HG02885 (cell line): ENCODE measurements at regions not wholly inside any gene's neighbourhood (a gene's known extent, or its start where the extent isn't known, plus 50 kb on each side); places are given as distances from the start of the nearest gene placed in this dataset.

Experiments used
- ATAC-seq: cut with Tn5 transposase; IDR thresholded peaks from one replicate; pipeline ENCODE4 v1.9.1; 2021; ENCODE audit warnings: mild to moderate bottlenecking; ENCODE audit not compliant: unreplicated experiment, poor library complexity

DNA sequence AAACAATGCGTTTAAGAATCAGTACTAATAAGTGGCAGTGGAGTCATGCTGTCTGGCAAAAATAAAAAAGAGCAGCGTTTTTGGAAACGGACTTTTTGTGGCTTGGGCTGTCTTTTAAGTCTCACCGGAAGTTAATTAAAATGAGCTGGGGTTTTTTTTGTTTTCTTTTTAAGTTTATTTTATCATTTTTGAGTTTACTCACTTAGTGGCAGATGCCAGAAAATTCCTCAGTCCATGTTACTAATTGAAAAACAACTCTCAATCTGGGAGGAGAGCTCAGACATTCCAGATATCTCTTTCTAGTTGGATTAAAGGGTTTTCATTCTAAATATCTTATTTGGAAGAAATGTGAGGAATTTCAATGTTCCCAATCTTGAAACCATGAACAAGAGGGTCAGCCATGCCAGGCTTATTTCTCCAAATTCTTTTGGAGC lies 133.8 kb upstream of the AGR3 start:
- ATAC-seq: no peak

DNA sequence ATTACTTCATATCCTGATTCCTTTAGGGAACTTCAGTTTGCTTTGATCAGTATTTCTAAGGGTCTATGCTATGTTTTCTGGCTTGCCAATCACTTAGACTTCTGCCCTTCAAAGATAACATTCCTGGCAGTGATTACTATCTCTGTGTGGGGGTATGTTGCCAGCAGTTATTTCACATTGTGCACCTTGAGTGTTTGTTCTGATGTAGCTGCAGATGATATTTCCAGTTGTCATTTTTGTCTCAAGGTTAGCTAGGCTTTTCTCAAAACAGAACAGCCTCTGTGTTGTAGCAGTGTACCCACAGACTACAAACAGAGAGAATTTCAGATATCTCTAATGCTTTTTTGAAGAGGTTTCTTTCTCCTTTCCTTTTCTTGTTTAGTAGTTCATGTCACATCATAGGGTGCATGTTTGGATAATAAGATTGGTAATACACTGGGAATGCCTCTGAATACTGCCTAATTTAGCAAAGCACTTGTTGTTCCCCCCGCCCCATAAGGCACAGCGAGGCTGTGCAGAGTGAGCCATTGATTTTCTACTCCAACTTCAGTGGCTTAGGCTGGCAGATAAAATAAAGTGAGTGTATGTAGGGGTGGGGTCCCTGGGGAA lies 134.7 kb upstream of the AGR3 start:
- ATAC-seq: no peak

DNA sequence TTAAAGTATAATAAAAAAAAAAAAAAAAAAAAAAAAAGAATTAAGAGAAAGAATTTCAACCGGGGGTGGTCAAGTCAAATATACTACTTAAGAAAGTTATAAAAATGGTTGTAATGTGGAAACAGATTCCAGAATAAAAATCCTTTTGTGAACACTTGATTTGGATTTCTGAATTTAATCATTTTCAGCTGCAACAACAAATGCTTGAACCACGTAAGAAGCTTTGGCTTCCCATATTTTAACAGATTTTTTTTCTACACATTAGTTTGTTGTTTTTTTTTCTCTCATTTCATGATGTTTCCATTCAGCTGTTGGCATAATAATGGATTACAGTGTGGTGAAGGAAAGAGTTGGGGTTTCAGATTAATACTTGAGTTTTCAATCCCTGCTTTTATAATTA lies 137.3 kb upstream of the AGR3 start:
- no peak for ATAC-seq

DNA sequence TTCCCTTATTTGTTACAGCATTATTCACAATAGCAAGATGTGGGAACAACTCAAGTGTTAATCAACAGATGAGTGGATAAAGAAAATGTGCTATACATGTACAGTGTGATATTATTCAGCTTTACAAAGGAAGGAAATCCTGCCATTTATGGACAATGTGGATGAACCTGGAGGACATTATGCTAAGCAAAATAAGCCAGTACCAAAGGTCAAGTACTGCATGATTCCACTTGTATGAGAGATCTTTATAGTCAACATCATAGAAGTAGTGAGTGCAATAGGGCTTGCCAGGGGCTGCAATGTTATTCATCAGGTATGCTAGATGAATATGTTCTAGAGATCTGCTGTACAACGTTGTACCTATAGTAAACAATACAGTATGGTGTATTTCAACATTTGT lies 138.5 kb upstream of the AGR3 start:
- ATAC-seq: no peak

DNA sequence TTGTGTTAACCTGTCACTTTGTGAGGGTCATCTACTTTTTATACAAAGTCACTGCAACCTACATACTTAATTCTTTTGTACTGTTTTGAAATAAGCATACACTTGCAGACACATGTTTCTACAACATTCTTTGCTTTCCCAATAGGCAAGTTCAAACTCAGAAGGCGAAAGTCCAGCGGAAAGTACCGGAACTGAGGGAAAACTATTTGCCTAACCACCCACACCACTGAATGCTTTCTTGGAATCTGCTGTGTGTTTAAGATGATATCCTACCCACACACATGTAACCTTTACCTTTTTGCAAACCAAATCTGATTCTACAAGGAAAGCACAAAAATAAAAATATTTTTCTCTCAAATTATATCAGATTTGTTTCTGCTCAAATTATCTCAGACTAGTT lies 139.4 kb upstream of the AGR3 start:
- no peak for ATAC-seq

DNA sequence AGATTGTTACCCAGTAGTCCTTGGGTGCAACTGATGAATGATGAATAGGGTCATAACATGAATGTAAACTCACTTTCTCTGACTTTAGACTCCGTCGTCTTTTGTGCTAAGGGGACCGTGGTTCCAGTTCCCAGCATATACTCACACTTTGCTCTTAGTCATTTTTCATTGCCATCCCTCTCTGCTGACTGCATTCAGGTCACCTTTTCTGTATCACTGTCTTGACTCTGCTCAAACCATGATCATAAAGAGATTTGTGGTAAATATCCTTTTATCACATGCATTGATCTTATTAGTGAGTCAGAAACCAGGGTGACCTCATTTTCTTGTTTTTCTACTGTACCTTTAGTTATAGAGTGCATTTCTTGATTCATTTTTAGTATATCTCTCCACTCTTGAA lies 141.1 kb upstream of the AGR3 start:
- ATAC-seq: no peak

DNA sequence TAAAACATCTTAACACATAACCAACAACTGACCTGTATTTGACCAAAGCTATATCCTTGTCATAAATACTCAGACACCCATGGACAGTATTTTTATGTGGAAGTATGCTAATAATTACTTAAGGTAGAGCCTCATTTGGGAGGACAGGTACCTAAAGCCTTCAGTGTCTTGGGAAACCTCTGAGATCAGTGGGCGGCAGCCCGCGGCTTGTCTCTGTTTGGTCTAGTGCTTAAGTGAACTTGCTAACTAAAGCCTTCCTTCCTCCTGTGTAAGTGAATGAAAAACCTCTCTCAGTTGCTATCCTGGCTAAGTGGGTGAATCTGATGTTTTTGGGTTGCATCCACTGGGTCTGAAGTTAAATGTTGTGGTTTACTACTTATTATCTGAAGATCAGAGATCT lies 144.5 kb upstream of the AGR3 start:
- no peak for ATAC-seq

DNA sequence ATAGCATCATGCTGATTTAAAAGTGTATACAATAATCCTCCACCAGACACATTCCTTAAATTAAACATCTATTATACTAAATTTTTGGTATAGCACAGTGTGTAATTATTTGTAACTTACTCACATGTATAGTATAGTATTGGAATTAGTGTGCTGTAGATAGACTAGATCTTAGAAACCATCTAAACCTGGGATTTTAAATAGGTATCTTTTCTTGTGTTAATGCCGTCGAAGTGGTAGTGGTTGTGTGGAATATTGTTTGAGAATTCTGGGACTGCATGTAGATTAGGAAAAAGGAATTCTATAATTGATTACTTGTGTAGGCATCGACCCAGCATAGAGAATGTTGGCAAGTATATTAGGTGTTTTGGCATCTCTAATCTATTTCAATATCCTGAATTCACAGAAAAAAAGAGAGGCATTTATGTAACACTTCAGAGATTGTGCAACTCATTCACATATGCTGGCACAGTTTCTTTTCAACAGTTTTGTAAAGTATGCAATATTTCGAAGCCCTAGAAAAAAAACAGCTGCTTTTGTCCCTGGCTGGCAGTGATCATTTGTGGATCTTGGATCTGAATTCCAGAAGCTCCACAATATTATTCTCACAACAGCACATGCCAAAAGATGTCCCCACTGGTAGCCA lies 145.5 kb upstream of the AGR3 start:
- no peak for ATAC-seq

DNA sequence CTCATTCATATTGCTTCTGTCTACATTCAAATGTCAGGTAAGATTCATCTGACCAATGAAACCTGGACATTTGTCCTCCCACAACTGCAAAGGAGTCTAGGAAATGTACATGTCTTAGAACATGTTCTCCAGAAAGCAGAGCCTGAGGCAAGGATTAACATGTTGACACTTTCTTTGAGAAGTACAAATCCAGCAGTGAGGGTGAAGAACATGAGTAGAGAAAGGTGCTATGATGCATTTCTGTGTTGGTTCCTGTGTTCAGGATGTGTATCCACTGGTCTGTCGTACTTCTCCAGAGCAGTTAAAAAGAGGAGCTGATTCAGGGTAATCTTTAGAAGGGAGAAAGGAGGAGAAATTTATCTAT lies 146.0 kb upstream of the AGR3 start:
- ATAC-seq: no peak

DNA sequence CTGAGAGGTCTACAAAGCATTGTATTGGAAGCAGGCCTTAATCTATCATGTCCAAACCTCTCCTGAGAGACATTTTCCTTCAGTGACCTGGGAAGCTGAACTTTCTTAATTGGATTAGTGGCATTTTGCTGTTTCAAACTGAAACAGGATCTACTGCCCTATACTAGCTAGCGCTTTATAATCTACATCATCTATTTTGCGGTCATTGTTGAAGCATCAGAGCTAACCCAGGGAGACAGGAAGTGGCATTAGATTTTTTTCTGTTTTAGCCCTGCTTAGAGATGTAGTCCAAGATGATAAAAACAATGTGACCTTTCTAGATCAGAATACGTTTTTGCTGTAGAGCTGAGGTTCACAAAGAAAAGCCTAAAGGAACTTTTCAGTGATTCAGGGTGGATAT lies 147.4 kb upstream of the AGR3 start:
- no peak for ATAC-seq

DNA sequence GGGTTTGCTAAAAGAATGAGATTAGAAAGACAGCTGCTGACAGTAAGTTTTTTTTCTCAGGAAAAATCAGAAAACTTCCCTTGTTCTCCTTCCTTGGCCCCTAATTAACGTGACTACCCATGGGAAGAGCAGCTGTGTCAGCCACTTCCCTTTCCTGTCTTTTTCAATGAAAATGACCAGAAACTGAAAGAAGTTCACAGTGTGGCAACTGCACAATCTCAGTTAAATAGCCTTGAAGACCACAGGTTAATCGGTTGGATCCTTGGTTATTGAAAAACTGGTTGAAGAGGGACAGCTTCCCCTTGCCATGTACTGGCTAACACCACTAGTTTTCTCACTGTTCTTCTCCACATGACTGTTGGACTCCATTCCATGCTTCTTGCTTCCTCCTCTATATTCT lies 148.8 kb upstream of the AGR3 start:
- ATAC-seq: no peak

DNA sequence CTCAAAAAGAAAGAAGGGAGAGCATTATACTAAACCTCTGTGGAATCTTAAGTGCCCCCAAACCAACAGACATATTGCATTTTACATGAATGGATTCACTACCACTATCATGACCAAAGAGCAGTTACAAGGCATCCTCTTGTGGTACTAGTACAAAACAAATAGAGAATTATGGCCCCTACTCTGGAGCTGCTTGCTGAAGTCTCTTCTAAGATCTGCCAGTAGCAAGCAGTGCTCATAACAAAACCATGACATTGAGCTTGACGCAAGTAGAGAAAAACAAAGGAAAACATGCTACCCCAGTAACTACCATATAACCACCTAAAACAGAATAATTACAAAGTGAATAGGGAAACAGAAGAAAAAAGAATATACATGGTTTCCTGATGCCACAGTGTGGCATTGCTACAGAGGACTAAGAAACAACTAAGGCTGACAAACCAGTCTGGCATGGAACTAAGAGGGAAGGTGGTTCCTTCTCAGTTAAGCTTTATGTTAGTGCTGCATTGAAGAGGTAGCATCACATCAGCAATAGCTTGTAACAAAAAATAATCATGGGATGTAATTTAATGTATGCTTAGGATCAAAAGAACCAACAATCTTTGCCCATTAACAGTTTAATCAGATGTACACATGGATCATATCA lies 150.2 kb upstream of the AGR3 start:
- no peak for ATAC-seq

DNA sequence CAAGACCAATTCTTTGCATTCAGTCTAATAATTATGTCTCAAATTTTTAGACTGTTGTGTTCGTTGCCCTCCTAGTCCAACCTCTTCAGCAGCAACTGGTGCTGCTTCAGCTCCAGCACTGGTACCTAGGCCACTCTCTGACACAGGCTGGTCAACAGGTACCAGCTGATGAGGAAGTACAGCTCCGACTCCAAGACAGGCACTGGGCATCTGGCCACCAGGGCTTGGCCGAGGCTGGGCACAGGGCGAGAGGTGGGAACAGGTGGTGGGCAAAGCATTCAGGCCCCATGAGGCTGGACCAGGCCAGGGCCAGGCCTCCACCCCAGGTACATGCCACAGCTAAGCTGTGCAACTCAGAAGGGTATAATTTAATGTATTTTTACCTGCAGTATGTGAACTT lies 151.5 kb upstream of the AGR3 start:
- ATAC-seq: no peak

DNA sequence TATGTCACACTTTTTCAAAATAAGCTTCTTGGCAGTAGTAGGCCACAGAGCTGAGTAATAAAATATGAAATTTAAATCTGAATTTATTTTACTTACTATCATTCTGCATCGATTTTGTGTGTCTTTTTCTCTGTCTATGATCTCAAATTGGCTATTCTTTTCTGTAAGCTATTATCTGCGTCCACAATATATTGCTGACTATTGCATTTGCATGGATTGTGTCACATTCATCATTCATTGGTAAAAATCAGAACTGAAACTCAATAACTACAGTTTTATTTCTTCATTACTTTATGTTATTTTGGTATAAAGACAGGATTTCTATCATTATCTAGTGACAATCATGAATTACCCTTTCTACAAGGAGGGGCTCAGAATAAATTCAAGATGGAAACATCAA lies 154.8 kb upstream of the AGR3 start:
- ATAC-seq: no peak

DNA sequence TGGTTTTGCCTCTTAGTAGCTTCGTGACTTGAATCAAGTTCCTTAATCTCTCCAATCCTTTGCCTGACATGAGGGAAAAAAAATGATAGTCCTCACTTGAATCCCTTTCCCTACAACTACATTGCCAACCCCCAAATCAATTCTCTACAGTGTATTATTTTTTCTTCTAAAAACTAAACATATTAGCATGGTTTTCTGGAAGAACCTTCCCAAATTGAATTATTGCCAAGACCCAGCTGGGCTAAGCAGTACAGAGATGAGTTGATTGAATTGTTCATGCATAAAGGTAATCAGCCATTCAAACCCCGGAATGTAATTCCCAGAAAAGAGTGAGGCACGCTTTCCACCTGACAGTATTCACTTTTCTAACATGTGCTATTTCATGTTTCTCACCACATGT lies 155.6 kb upstream of the AGR3 start:
- ATAC-seq: no peak

DNA sequence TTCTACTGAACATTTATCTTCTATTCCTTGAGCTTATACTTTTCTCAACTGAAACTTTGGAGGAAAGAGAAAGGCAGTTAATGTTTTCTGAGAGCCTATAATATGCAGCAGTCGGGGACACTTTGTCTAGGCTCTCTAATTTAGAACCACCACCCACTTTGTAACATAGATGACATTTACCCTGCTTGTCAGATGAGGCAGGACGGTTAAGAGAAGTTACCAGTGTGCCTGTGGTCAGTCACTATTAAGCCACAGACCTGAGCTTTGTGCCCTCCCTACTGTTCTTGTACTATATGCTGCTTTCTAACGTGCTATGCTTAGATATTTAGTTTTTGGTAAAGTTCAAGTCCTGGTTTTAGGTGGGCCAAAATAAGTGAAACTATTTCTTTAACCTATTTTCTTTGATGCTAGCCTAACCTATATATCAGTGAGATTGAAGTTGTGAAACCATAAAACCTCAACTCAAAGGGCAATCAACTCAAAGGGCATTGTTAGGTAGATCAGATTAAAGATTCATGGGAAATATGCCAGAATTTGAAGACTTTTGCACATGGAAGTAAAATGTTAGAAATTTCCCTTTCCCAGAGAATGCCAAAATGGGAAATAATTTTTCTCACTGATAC lies 156.5 kb upstream of the AGR3 start:
- no peak for ATAC-seq

DNA sequence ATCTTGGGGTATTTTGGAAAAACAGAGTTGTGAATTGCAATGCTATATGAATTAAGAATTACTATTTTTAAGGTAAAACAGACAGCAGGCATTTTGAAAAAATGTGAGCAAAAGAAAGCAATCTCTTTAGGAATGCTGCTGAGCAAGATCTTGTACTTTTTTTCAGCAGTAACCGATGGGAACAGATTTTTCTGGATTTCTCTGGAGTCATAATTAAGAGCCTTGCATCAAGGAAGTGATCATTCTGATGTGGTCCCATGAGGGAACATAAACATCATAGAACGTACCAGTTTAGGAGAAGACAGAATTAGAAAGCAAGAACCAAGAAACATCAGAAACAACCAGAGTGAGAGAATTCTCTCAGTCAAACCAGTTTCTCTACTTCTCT lies 157.0 kb upstream of the AGR3 start:
- ATAC-seq: no peak

DNA sequence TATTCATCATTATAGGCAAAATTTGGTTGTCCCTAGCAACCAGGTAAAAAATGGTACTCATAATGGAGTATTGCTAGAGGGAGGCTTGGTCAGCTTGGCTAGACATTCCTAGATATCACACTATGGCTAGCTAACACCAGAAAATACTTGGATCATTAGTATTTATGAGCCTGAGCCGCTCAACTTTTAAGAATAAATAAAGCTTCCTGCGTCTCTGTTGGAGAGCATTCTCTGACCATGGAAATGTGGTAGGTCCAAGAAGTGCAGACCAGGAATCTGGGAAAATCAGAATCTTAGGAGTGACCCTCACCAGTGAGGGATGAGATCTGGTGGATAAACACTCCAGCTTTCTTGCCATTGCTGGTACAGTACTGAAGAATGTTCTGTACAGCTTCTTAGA lies 157.6 kb upstream of the AGR3 start:
- ATAC-seq: no peak

DNA sequence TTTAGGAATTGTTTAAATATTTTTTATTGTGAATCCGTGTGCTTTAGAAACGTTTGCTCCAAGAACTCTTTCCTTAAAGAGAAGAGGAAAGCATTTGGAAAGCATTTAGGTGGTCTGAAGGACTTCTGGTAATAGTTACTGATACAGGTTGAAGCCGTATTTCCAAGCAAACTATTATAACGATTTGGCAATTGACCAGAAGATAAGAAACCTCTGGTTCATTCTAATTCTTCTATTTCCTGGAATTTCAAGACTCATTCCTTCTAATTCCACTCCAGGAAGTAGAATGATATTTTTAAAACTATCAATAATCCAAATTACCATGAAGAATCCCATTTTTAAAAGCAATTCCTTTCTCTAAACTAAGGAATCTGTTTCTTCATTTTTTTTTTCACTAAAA lies 158.9 kb upstream of the AGR3 start:
- ATAC-seq: no peak

DNA sequence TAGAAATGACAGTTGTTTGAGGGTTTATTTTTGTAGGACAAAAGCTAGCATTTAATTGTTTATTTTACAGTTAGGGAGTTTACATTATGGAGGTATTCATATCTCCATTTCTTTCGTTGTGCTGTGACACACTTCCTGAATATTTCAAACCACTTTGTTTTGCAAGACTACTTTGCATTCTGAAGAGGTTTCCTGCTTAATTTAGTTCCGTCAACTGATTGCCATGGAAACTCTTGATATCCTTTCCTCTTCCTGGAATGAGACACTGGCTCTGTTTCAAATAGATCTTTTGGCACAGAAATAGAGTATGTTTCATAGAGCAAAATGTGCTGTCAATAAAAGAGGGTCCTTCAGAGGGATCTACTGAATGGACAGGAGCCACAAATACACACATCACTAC lies 159.5 kb upstream of the AGR3 start:
- ATAC-seq: no peak

DNA sequence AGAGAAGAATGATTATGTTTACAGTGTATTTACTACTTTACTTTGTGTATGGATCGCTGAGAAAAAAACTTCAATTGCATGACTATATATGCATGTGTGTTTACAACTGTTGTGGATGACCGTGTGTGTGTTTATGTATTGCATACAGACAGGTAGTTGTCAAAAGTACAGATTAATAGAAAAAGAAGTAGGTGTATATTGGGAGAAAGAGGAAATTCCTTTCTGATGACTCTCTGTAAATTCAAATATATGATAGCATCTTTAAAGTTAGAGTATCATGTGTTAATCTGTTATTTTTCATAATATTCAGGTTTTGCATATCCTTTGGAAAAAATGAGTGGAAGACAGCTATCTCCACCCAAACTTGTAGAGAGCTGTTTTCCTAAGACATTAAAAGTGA lies 160.4 kb upstream of the AGR3 start:
- no peak for ATAC-seq
